Fibroblast of lung (primary cell): ENCODE measurements at regions not wholly inside any gene's neighbourhood (a gene's known extent, or its start where the extent isn't known, plus 50 kb on each side); places are given as distances from the start of the nearest gene placed in this dataset.

Experiments used
- DNase-seq, 2 donors: peaks; one replicate each; pipeline versions ENCODE4 v3.0.0 to v3.0.0-alpha.2; 2010; ENCODE audit warnings: low read depth in 2 of 2
- H2AFZ ChIP-seq: 2 replicates; pipeline ENCODE4 v1.5.1; 2012; ENCODE audit warnings: low read length, control low read depth, inconsistent platforms
- H3K27ac ChIP-seq: 2 replicates; pipeline ENCODE4 v1.5.1; 2011; ENCODE audit warnings: low read length, control low read depth; ENCODE audit not compliant: insufficient read depth
- H3K27me3 ChIP-seq: 2 replicates; pipeline ENCODE4 v1.5.1; 2011; ENCODE audit warnings: mild to moderate bottlenecking, low read length; ENCODE audit not compliant: control insufficient read depth, insufficient read depth
- H3K36me3 ChIP-seq: 2 replicates; pipeline ENCODE4 v1.5.1; 2011; ENCODE audit warnings: low read length; ENCODE audit not compliant: control insufficient read depth, insufficient read depth
- H3K4me1 ChIP-seq: 2 replicates; pipeline ENCODE4 v1.5.1; 2011; ENCODE audit warnings: low read length; ENCODE audit not compliant: control insufficient read depth, insufficient read depth; ENCODE audit errors: extremely low read depth
- H3K4me2 ChIP-seq: 2 replicates; pipeline ENCODE4 v1.5.1; 2011; ENCODE audit warnings: low read length, control low read depth; ENCODE audit not compliant: insufficient read depth; ENCODE audit errors: extremely low read depth
- H3K4me3 ChIP-seq, 4 experiments: fragments of 200-600 bp in 1 of 4; sonication (generic) in 1 of 4; replicated peaks in 1 of 4; 2 replicates each; pipeline ENCODE4 v1.5.1; 2011 to 2016; ENCODE audit warnings: low read length in 4 of 4, low read depth in 3 of 4, mild to moderate bottlenecking in 3 of 4, control low read depth in 2 of 4, inconsistent platforms in 1 of 4, mixed read lengths in 1 of 4; ENCODE audit not compliant: insufficient read depth in 1 of 4; ENCODE audit errors: control extremely low read depth in 1 of 4
- H3K79me2 ChIP-seq: 2 replicates; pipeline ENCODE4 v1.5.1; 2012; ENCODE audit warnings: mild to moderate bottlenecking, low read length, inconsistent platforms; ENCODE audit not compliant: control insufficient read depth, insufficient read depth
- H3K9ac ChIP-seq: 2 replicates; pipeline ENCODE4 v1.5.1; 2011; ENCODE audit warnings: mild to moderate bottlenecking, low read length, control low read depth; ENCODE audit not compliant: insufficient read depth
- H3K9me3 ChIP-seq: 2 replicates; pipeline ENCODE4 v1.5.1; 2012; ENCODE audit warnings: low read depth, low read length; ENCODE audit not compliant: control insufficient read depth, insufficient read depth
- H4K20me1 ChIP-seq: 2 replicates; pipeline ENCODE4 v1.5.1; 2011; ENCODE audit warnings: low read length; ENCODE audit not compliant: control insufficient read depth, insufficient read depth; ENCODE audit errors: extremely low read depth
- CTCF ChIP-seq, 2 donors: IDR thresholded peaks in 1 of 2; conservative IDR thresholded peaks in 1 of 2; 1 replicate in 1 of 2; 2 replicates in 1 of 2; pipeline ENCODE4 v1.5.1; 2011 to 2012; ENCODE audit warnings: low read length in 2 of 2, control low read depth in 1 of 2, inconsistent platforms in 1 of 2, low read depth in 1 of 2, mild to moderate bottlenecking in 1 of 2
- EZH2 ChIP-seq: IDR thresholded peaks from 2 replicates; pipeline ENCODE4 v1.5.1; 2012; ENCODE audit warnings: low read length, control low read depth, mild to moderate bottlenecking; ENCODE audit errors: missing control alignments

DNA sequence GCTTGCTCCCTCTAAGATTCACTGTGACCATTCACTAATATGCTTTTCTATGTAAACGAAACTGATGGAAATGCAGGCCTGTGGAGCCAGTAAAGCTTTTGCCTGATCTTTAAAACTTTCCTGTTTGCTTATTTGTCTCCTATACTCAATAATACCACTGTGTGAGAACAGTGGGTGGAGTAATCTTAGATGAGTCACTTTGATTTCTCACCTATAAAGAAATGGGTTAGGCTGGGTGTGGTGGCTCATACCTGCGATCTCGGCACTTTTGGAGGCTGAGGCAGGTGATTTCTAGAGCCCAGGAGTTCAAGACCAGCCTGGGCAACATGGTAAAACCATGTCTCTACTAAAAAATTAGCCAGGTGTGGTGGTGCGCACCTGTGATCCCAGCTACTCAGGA is 70.8 kb downstream of the RWDD3 start:
- H3K27me3 ChIP-seq, result peaks cover 2% of the 10 kb centered on the region
- no peak overlapping the region for H3K9ac ChIP-seq

DNA sequence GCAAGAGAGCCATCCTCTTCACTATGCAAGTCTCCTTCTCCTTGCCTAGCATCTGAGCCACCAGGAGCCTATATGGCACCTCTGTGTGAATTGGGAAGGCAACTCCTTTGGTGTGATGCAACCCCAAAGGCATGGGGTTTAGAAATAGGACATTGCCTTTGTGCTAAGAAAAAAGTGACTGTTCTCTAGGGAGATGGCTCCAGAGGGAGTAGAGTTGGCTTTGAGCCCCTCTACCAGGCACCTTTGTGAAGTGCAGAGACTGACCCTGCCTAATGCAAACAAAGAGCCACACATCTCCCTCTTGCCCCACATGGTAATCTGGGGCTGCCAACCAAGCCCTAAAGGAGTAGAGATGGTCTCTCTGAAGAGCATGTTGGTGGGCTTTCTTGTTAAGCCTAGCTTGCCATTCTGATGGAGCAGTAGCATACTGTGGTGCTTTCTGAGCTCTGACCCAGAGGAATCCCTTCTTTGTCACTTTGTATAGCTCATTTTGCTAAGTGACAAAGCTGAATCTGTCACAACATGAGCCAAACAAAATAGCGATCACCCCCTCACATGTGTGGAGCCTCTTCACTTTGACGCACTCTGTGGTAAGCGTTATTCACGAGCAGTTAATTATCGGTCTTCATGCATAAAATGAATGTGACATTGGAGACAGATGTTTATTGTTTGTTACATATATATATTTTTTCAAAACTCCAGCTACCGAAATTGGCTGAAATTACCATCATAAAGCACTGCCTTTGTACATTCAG is 74.4 kb downstream of the RWDD3 start:
- Histone ChIP-seq H2AFZ (no peak overlapping the region), H3K36me3 (no peaks in the 10 kb centered on the region), H3K79me2 (no peaks in the 10 kb centered on the region), H4K20me1 (no peaks in the 10 kb centered on the region), H3K27me3 (peaks cover 2% of the 10 kb centered on the region), H3K4me3 (no peak overlapping the region), H3K9me3 (no peaks in the 10 kb centered on the region), H3K27ac (no peak overlapping the region), H3K4me1 (no peaks in the 10 kb centered on the region), H3K4me2 (no peak overlapping the region), H3K9ac (no peak overlapping the region)
- peak in 1 of 2 donors; percentile 9 for DNase-seq
- no peak for TF ChIP-seq CTCF (conservative IDR thresholded peaks at IDR 0.05 in 1 of 2, IDR thresholded peaks at IDR 0.05 in 1 of 2; ENCODE audit: low read depth in 1 of 2, low read length in 2 of 2)

More for the DNA sequence above, 70.8 kb downstream of the RWDD3 start:
- H3K4me1 ChIP-seq, result no peaks in the 10 kb centered on the region
- H4K20me1 ChIP-seq, result no peaks in the 10 kb centered on the region
- H3K79me2 ChIP-seq, result no peaks in the 10 kb centered on the region
- no peaks in the 10 kb centered on the region for H3K9me3 ChIP-seq
- DNase-seq, result no peak
- no peaks in the 10 kb centered on the region for H3K36me3 ChIP-seq
- H3K4me3 ChIP-seq, result no peak overlapping the region
- no peak for TF ChIP-seq CTCF (conservative IDR thresholded peaks at IDR 0.05 in 1 of 2, IDR thresholded peaks at IDR 0.05 in 1 of 2; ENCODE audit: low read depth in 1 of 2, low read length in 2 of 2)
- H2AFZ ChIP-seq, result no peak overlapping the region
- no peak overlapping the region for H3K27ac ChIP-seq
- H3K4me2 ChIP-seq, result no peak overlapping the region

DNA sequence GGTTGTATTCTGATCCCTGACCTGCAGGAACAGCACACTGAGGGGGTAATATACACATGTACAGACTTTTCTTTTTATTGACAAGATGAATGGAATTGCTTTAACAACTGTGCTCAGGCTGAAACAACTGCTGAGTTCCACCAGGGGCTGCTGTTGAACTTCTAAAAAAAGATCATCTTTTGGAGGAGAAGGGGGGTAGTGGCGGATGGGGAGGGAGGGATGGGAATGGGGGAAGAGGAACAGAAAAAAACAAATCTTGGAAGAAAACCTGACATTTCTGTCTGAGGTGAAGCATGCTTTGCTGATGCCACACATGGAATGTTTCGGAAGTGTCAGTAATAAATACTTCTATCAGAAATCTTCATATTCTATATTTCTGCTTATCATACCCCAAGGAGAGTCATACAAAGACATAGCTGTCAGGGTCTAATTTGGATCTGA is 75.0 kb downstream of the RWDD3 start:
- no peak overlapping the region for H3K9ac ChIP-seq
- no peak overlapping the region for H2AFZ ChIP-seq
- TF ChIP-seq CTCF (conservative IDR thresholded peaks at IDR 0.05 in 1 of 2, IDR thresholded peaks at IDR 0.05 in 1 of 2; ENCODE audit: low read depth in 1 of 2, low read length in 2 of 2) (peak; percentile 49 to 82), EZH2 (no peak)
- H3K27me3 ChIP-seq, result peaks cover 2% of the 10 kb centered on the region
- peak; percentile 28 to 67 for DNase-seq
- H3K27ac ChIP-seq, result no peak overlapping the region
- H3K36me3 ChIP-seq, result no peaks in the 10 kb centered on the region
- no peak overlapping the region for H3K4me3 ChIP-seq
- no peaks in the 10 kb centered on the region for H4K20me1 ChIP-seq
- no peaks in the 10 kb centered on the region for H3K4me1 ChIP-seq
- no peak overlapping the region for H3K4me2 ChIP-seq
- no peaks in the 10 kb centered on the region for H3K79me2 ChIP-seq
- no peaks in the 10 kb centered on the region for H3K9me3 ChIP-seq
